ENCODE measurements at regions not wholly inside any gene's neighbourhood (a gene's known extent, or its start where the extent isn't known, plus 50 kb on each side); places are given as distances from the start of the nearest gene placed in this dataset.

DNA sequence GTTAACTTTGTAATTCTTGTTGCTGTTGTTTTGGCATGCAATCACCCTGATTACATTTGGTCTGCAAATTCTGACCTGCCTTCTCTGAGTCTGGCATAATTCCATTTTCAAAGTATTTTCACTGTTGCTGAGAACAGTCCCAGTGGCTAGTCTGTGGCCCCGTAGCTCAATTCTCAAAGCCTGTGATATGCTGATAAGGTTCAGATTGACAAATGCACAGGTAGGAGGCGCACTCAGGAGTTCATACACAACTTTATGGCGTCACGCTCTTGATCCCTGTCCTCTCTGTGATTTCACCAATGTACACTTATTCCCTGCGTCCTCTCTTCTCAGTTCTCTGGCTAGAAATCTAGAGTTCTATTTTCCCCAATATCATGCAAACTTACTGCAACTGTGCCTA, 376.6 kb upstream of the SLCO3A1 start:
- H3K79me1 ChIP-seq (ENCODE audit: low read length) = no peaks in the 10 kb centered on the region
- no peaks in the 10 kb centered on the region for H3K4me1 ChIP-seq (ENCODE audit: control insufficient read depth, low read depth, low read length)
- no CpG with 5 or more reads among the region's 5 CpGs for WGBS (ENCODE audit: extremely low coverage, insufficient coverage, low lambda C conversion rate)

GRCh38 chr15:91478717-91479191, 374.8 kb upstream of the SLCO3A1 start:
- no peaks in the 10 kb centered on the region for H3K27me3 ChIP-seq (ENCODE audit: insufficient read depth, low read length, poor library complexity)
- H3K23ac ChIP-seq (ENCODE audit: low read length) = no peak overlapping the region
- H2BK15ac ChIP-seq (replicated peaks; ENCODE audit: low read depth) = no peak overlapping the region
- H3K79me1 ChIP-seq (ENCODE audit: low read length) = no peaks in the 10 kb centered on the region
- no peak overlapping the region for H3K4me3 ChIP-seq (ENCODE audit: low read length)
- no peak overlapping the region for H3K56ac ChIP-seq (ENCODE audit: low read length)
- no peak for DNase-seq
- no CpG with 5 or more reads among the region's 6 CpGs for WGBS (ENCODE audit: extremely low coverage, insufficient coverage, low lambda C conversion rate)
- no peaks in the 10 kb centered on the region for H3K4me1 ChIP-seq (ENCODE audit: control insufficient read depth, low read depth, low read length)
- no peak overlapping the region for H4K5ac ChIP-seq (ENCODE audit: low read length)
- H3K27ac ChIP-seq (ENCODE audit: low read depth, low read length) = no peak overlapping the region
- H2AK5ac ChIP-seq (ENCODE audit: low read length) = no peak overlapping the region
- no peak overlapping the region for H2BK5ac ChIP-seq (ENCODE audit: low read length)
- H4K8ac ChIP-seq (ENCODE audit: low read depth, low read length) = no peak overlapping the region
- no peak overlapping the region for H3K4ac ChIP-seq (ENCODE audit: low read depth, low read length)
- H3K79me2 ChIP-seq (ENCODE audit: control insufficient read depth, insufficient read depth, low read length) = no peaks in the 10 kb centered on the region
- no peak overlapping the region for H3K4me2 ChIP-seq (ENCODE audit: low read length)
- no peak overlapping the region for H3K9ac ChIP-seq (ENCODE audit: low read length)
- no peaks in the 10 kb centered on the region for H3K36me3 ChIP-seq (ENCODE audit: control insufficient read depth, insufficient read depth, low read length)
- no peak overlapping the region for H3K18ac ChIP-seq (ENCODE audit: low read length)
- no peak overlapping the region for H2BK120ac ChIP-seq (ENCODE audit: low read depth, low read length)

More for the DNA sequence above, 376.6 kb upstream of the SLCO3A1 start:
- Histone ChIP-seq H4K8ac (ENCODE audit: low read depth, low read length) (no peak overlapping the region), H3K56ac (ENCODE audit: low read length) (no peak overlapping the region), H3K4me3 (ENCODE audit: low read length) (no peak overlapping the region), H3K4me2 (ENCODE audit: low read length) (no peak overlapping the region), H2BK120ac (ENCODE audit: low read depth, low read length) (no peak overlapping the region), H3K18ac (ENCODE audit: low read length) (no peak overlapping the region), H4K5ac (ENCODE audit: low read length) (no peak overlapping the region), H2AK5ac (ENCODE audit: low read length) (no peak overlapping the region), H3K9ac (ENCODE audit: low read length) (no peak overlapping the region), H3K27me3 (ENCODE audit: insufficient read depth, low read length, poor library complexity) (no peaks in the 10 kb centered on the region), H2BK5ac (ENCODE audit: low read length) (no peak overlapping the region), H3K79me2 (ENCODE audit: control insufficient read depth, insufficient read depth, low read length) (no peaks in the 10 kb centered on the region), H3K23ac (ENCODE audit: low read length) (no peak overlapping the region), H3K36me3 (ENCODE audit: control insufficient read depth, insufficient read depth, low read length) (no peaks in the 10 kb centered on the region), H3K4ac (ENCODE audit: low read depth, low read length) (no peak overlapping the region), H3K27ac (ENCODE audit: low read depth, low read length) (no peak overlapping the region), H2BK15ac (replicated peaks; ENCODE audit: low read depth) (no peak overlapping the region)
- no peak for DNase-seq

DNA sequence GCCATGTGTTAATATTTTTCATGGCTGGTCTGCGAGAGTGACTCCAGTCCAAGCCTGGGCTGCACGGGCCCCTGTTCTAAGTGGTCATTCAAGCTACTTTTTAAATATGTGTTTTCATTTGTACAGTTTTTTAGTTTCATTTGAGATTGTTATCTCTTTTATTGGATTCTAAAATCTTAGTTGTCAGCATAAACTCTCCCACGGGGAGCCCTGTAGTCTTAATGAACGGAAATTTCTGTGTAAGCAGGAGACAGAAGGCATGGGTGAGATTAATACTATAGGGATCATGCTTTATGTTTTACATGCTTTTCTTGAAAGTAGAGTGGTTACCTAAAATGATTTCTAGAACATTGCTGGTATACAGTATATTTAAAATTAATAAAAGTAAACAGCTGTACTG, 373.1 kb upstream of the SLCO3A1 start:
- H3K27me3 ChIP-seq (ENCODE audit: insufficient read depth, low read length, poor library complexity) = no peaks in the 10 kb centered on the region

GRCh38 chr15:91482799-91483198, 370.7 kb upstream of the SLCO3A1 start:
- Histone ChIP-seq H3K4me3 (ENCODE audit: low read length) (no peak overlapping the region), H3K36me3 (ENCODE audit: control insufficient read depth, insufficient read depth, low read length) (no peaks in the 10 kb centered on the region), H3K79me2 (ENCODE audit: control insufficient read depth, insufficient read depth, low read length) (no peaks in the 10 kb centered on the region), H3K79me1 (ENCODE audit: low read length) (no peaks in the 10 kb centered on the region), H3K56ac (ENCODE audit: low read length) (no peak overlapping the region), H2BK120ac (ENCODE audit: low read depth, low read length) (no peak overlapping the region), H3K4me2 (ENCODE audit: low read length) (no peak overlapping the region), H3K18ac (ENCODE audit: low read length) (no peak overlapping the region), H4K5ac (ENCODE audit: low read length) (no peak overlapping the region), H3K4me1 (ENCODE audit: control insufficient read depth, low read depth, low read length) (no peaks in the 10 kb centered on the region), H2BK15ac (replicated peaks; ENCODE audit: low read depth) (no peak overlapping the region), H2BK5ac (ENCODE audit: low read length) (no peak overlapping the region), H3K9ac (ENCODE audit: low read length) (no peak overlapping the region), H3K27me3 (ENCODE audit: insufficient read depth, low read length, poor library complexity) (no peaks in the 10 kb centered on the region), H3K23ac (ENCODE audit: low read length) (no peak overlapping the region), H2AK5ac (ENCODE audit: low read length) (no peak overlapping the region), H3K27ac (ENCODE audit: low read depth, low read length) (no peak overlapping the region), H4K8ac (ENCODE audit: low read depth, low read length) (no peak overlapping the region), H3K4ac (ENCODE audit: low read depth, low read length) (no peak overlapping the region)
- no peak for DNase-seq
- no CpG with 5 or more reads among the region's 1 CpG for WGBS (ENCODE audit: extremely low coverage, insufficient coverage, low lambda C conversion rate)

More for the DNA sequence above, 373.1 kb upstream of the SLCO3A1 start:
- Histone ChIP-seq H3K9ac (ENCODE audit: low read length) (no peak overlapping the region), H3K4me2 (ENCODE audit: low read length) (no peak overlapping the region), H4K8ac (ENCODE audit: low read depth, low read length) (no peak overlapping the region), H3K27ac (ENCODE audit: low read depth, low read length) (no peak overlapping the region), H3K4me3 (ENCODE audit: low read length) (no peak overlapping the region), H2BK5ac (ENCODE audit: low read length) (no peak overlapping the region), H3K79me1 (ENCODE audit: low read length) (no peaks in the 10 kb centered on the region), H3K23ac (ENCODE audit: low read length) (no peak overlapping the region), H3K56ac (ENCODE audit: low read length) (no peak overlapping the region), H3K18ac (ENCODE audit: low read length) (no peak overlapping the region), H2BK15ac (replicated peaks; ENCODE audit: low read depth) (no peak overlapping the region), H3K4ac (ENCODE audit: low read depth, low read length) (no peak overlapping the region), H2BK120ac (ENCODE audit: low read depth, low read length) (no peak overlapping the region), H4K5ac (ENCODE audit: low read length) (no peak overlapping the region), H2AK5ac (ENCODE audit: low read length) (no peak overlapping the region), H3K36me3 (ENCODE audit: control insufficient read depth, insufficient read depth, low read length) (no peaks in the 10 kb centered on the region), H3K4me1 (ENCODE audit: control insufficient read depth, low read depth, low read length) (no peaks in the 10 kb centered on the region), H3K79me2 (ENCODE audit: control insufficient read depth, insufficient read depth, low read length) (no peaks in the 10 kb centered on the region)
- no peak for DNase-seq
- WGBS (ENCODE audit: extremely low coverage, insufficient coverage, low lambda C conversion rate) = no CpG with 5 or more reads among the region's 4 CpGs

DNA sequence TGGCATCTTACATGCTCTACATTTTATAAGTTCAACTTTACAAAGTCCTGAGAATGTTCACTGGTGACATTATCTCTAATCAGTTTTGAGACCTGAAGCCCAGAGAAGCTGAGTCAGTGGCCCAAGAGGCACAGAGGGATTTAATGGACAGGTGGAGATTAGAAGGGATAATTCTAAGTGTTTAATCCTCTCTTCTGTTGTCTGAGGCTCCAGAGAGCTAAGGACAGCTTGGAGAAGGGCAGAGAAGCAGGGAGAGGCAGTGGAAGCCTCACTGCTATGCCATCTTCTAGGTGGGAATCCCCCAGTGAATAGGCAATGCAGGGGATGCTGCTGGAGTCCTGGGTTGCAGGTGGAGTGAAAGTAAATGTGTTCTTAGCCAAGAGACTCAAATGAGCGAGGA, 369.4 kb upstream of the SLCO3A1 start:
- Histone ChIP-seq H2AK5ac (ENCODE audit: low read length) (no peak overlapping the region), H3K18ac (ENCODE audit: low read length) (no peak overlapping the region), H3K4me3 (ENCODE audit: low read length) (no peak overlapping the region), H3K27me3 (ENCODE audit: insufficient read depth, low read length, poor library complexity) (no peaks in the 10 kb centered on the region), H2BK15ac (replicated peaks; ENCODE audit: low read depth) (no peak overlapping the region), H3K79me1 (ENCODE audit: low read length) (no peaks in the 10 kb centered on the region), H3K79me2 (ENCODE audit: control insufficient read depth, insufficient read depth, low read length) (no peaks in the 10 kb centered on the region), H3K36me3 (ENCODE audit: control insufficient read depth, insufficient read depth, low read length) (no peaks in the 10 kb centered on the region), H2BK120ac (ENCODE audit: low read depth, low read length) (no peak overlapping the region), H4K5ac (ENCODE audit: low read length) (no peak overlapping the region), H3K4me1 (ENCODE audit: control insufficient read depth, low read depth, low read length) (no peaks in the 10 kb centered on the region), H3K4me2 (ENCODE audit: low read length) (no peak overlapping the region), H3K4ac (ENCODE audit: low read depth, low read length) (no peak overlapping the region), H3K9ac (ENCODE audit: low read length) (no peak overlapping the region), H3K27ac (ENCODE audit: low read depth, low read length) (no peak overlapping the region), H3K23ac (ENCODE audit: low read length) (no peak overlapping the region), H4K8ac (ENCODE audit: low read depth, low read length) (no peak overlapping the region), H2BK5ac (ENCODE audit: low read length) (no peak overlapping the region), H3K56ac (ENCODE audit: low read length) (no peak overlapping the region)
- WGBS (ENCODE audit: extremely low coverage, insufficient coverage, low lambda C conversion rate) = no CpG with 5 or more reads among the region's 1 CpG
- DNase-seq = no peak

- Histone ChIP-seq H3K79me2 (ENCODE audit: control insufficient read depth, insufficient read depth, low read length) (no peaks in the 10 kb centered on the region), H3K56ac (ENCODE audit: low read length) (no peak overlapping the region), H4K8ac (ENCODE audit: low read depth, low read length) (no peak overlapping the region), H3K4me1 (ENCODE audit: control insufficient read depth, low read depth, low read length) (no peaks in the 10 kb centered on the region), H3K4me2 (ENCODE audit: low read length) (no peak overlapping the region), H3K4me3 (ENCODE audit: low read length) (no peak overlapping the region), H3K27ac (ENCODE audit: low read depth, low read length) (no peak overlapping the region), H2BK15ac (replicated peaks; ENCODE audit: low read depth) (no peak overlapping the region), H4K5ac (ENCODE audit: low read length) (no peak overlapping the region), H2BK120ac (ENCODE audit: low read depth, low read length) (no peak overlapping the region), H3K36me3 (ENCODE audit: control insufficient read depth, insufficient read depth, low read length) (no peaks in the 10 kb centered on the region), H3K23ac (ENCODE audit: low read length) (no peak overlapping the region), H2BK5ac (ENCODE audit: low read length) (no peak overlapping the region), H3K9ac (ENCODE audit: low read length) (no peak overlapping the region), H3K18ac (ENCODE audit: low read length) (no peak overlapping the region), H3K4ac (ENCODE audit: low read depth, low read length) (no peak overlapping the region), H3K79me1 (ENCODE audit: low read length) (no peaks in the 10 kb centered on the region), H2AK5ac (ENCODE audit: low read length) (no peak overlapping the region), H3K27me3 (ENCODE audit: insufficient read depth, low read length, poor library complexity) (no peaks in the 10 kb centered on the region)
- WGBS (ENCODE audit: extremely low coverage, insufficient coverage, low lambda C conversion rate) = no CpG with 5 or more reads among the region's 4 CpGs
- DNase-seq = no peak
These were observed 365.1 kb upstream of the SLCO3A1 start for GRCh38 chr15:91488452-91488851.
